Large intestine (tissue), 3 donors: ENCODE measurements at regions not wholly inside any gene's neighbourhood (a gene's known extent, or its start where the extent isn't known, plus 50 kb on each side); places are given as distances from the start of the nearest gene placed in this dataset.
"Not testable (repeated sequence)": the region's sequence is repeated elsewhere in the genome, so short reads cannot be mapped to it uniquely, and the experiment has no call there.

Experiments
- DNase-seq, 2 donors: peaks; one replicate each; pipeline versions ENCODE4 v3.0.0 to v3.0.0-alpha.2; 2013
- H3K27ac ChIP-seq: one replicate; pipeline ENCODE4 v1.5.1; 2013; ENCODE audit warnings: low read length
- H3K27me3 ChIP-seq: 2 replicates; pipeline ENCODE4 v1.6.1; 2013; ENCODE audit warnings: low read length; ENCODE audit not compliant: control insufficient read depth, insufficient read depth
- H3K36me3 ChIP-seq: 2 replicates; pipeline ENCODE4 v1.6.1; 2013; ENCODE audit warnings: low read length; ENCODE audit not compliant: control insufficient read depth, insufficient read depth
- H3K4me1 ChIP-seq: one replicate; pipeline ENCODE4 v1.6.1; 2013; ENCODE audit warnings: low read length; ENCODE audit not compliant: control insufficient read depth, insufficient read depth
- H3K4me3 ChIP-seq: one replicate; pipeline ENCODE4 v1.5.1; 2013; ENCODE audit warnings: low read length
- H3K9me3 ChIP-seq: one replicate; pipeline ENCODE4 v1.6.1; 2013; ENCODE audit warnings: mild to moderate bottlenecking, low read depth, low read length, moderate library complexity; ENCODE audit not compliant: control insufficient read depth
- WGBS: methylation state at CpG from one replicate; pipeline ENCODE4 v1.1.5; 2013; ENCODE audit warnings: low lambda C conversion rate; ENCODE audit not compliant: insufficient coverage; 5-methylcytosine and 5-hydroxymethylcytosine counted together

DNA sequence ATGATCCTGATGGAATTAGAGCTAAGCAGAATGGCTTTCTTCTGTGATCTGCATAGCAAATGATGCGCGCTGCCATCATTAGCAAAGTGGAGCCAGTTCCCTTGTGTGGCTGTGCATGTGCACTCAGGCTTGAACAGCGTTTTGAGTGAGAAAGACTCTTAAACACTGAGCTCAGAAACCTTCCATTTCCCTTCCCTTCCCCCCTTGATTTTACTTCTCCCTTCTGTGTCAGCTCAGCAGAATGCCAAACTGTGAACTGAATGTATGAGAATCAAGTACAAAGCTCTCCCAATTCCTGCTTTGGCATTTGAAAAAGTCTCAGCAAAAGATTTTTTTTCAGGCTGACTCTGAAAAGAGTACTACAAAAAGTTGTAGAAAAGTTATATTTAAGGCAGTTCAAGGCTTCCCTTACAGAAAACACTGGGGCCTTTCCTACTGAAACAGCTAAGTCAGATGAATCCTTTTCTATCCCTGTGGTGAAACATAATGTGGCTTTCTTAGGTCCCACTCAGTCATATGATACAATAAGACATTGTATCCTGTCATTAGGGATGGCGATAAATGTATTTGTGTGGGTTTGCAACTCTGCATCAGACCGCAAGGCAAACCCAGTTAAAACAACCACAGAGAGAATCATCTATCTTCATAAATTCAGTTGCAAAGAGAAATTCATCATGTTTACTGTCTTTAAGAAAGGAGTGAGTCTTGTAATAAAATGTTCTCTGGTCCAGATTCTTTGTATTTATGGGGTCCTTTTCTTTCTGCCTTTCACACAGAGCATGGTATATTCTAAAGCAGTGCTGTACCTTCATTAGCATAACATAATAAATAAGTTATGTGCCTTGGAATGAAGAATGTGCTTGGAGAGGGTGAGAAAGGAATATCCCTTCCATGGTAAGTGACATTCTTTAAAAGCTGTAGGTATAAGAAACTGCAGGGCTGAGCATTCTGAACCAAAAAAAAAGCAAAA, 222.6 kb downstream of the CAAP1 start:
- Histone ChIP-seq H3K4me1 (no peaks in the 10 kb centered on the region), H3K4me3 (no peak overlapping the region), H3K27me3 (no peaks in the 10 kb centered on the region), H3K9me3 (no peaks in the 10 kb centered on the region), H3K36me3 (no peaks in the 10 kb centered on the region), H3K27ac (no peak overlapping the region)
- 100% methylated on average over 2 of the region's 5 CpGs for WGBS
- DNase-seq: no peak

DNA sequence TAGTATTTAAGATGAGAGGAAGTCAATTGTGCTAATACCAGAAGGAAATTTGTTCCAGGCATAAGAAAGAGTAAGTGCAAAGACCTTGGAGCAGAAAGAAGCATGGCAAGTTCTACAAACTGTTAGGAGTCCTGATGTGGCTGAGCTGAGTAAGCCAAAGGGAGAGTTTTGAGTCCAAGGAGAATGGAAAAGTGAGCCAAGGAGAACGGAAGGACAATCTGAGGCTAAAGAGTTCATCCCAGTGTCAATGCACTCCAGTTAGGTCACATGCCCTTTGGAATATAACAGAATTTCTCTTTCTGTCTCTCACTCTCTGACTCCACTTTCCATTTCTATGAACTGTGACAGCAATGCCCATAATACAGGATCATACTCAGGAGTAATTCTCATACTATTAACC, 224.7 kb downstream of the CAAP1 start:
- Histone ChIP-seq H3K4me1 (no peaks in the 10 kb centered on the region), H3K27me3 (no peaks in the 10 kb centered on the region), H3K36me3 (no peaks in the 10 kb centered on the region), H3K4me3 (no peak overlapping the region), H3K9me3 (peaks cover 11% of the 10 kb centered on the region), H3K27ac (no peak overlapping the region)
- no CpG with 5 or more reads among the region's 1 CpG for WGBS
- DNase-seq: no peak

DNA sequence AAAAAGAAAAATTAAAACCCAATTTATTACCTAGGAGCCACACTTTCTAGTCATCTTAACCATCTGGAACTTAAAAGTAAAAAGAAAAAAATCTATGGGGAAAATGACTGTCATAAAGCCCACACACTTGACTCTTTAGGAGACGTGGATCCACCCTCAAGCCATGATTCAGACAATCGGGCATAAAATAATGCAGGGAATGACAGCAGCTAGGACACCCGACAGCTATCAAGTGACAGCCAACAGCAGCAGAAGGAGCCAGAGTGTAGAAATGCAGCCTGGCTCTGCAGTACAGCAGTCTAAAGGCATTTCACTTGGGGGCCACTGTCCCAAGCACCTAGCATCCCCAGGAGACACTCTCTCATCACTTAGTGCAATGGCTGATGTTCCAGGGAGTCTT, 226.9 kb downstream of the CAAP1 start:
- no CpG with 5 or more reads among the region's 3 CpGs for WGBS
- peaks cover 11% of the 10 kb centered on the region for H3K9me3 ChIP-seq
- no peaks in the 10 kb centered on the region for H3K36me3 ChIP-seq
- DNase-seq: no peak
- H3K4me1 ChIP-seq: no peaks in the 10 kb centered on the region
- no peak overlapping the region for H3K27ac ChIP-seq
- no peaks in the 10 kb centered on the region for H3K27me3 ChIP-seq
- no peak overlapping the region for H3K4me3 ChIP-seq

DNA sequence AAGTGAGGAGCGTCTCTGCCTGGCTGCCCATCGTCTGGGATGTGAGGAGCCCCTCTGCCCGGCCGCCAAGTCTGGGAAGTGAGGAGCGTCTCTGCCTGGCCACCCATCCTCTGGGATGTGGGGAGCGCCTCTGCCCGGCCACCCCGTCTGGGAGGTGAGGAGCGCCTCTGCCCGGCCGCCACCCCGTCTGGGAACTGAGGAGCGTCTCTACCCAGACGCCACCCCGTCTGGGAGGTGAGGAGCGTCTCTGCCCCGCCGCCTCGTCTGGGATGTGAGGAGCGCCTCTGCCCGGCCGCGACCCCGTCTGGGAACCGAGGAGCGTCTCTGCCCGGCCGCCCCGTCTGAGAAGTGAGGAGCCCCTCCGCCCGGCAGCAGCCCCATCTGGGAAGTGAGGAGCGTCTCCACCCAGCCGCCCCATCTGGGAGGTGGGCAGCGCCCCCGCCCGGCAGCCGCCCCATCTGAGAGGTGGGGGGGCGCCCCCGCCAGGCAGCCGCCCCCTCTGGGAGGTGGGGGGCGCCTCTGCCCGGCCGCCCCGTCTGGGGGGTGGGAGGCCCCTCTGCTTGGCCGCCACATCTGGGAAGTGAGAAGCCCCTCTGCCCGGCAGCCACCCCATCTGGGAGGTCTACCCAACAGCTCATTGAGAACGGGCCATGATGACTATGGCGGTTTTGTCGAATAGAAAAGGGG, 228.4 kb downstream of the CAAP1 start:
- H3K27ac ChIP-seq, DNase-seq, H3K4me1 ChIP-seq, H3K27me3 ChIP-seq, H3K4me3 ChIP-seq, H3K36me3 ChIP-seq: not testable (repeated sequence)
- H3K9me3 ChIP-seq: peaks cover 11% of the 10 kb centered on the region
- 83% methylated on average over 2 of the region's 49 CpGs for WGBS

DNA sequence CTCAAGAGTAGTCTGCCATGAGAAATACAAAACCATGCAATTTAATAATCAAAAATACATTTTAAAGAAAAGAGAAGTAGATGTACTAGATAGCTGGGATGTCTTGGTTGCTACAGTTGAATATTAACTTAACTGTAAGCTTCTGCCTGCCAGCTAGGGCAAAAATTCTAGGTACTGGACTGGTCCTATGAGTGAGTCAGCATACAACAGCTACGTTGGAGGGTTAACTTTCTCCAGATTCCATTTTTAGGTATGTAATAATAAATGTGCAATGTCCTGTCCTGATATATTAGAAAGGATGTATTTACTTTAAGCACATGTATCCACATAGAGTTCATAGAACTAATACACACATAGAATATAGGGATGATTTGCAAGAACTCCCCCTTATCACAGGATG, 230.1 kb downstream of the CAAP1 start:
- H3K4me1 ChIP-seq: no peaks in the 10 kb centered on the region
- no peak overlapping the region for H3K27ac ChIP-seq
- WGBS: no CpG with 5 or more reads among the region's 1 CpG
- no peak for DNase-seq
- H3K36me3 ChIP-seq: no peaks in the 10 kb centered on the region
- H3K4me3 ChIP-seq: no peak overlapping the region
- no peaks in the 10 kb centered on the region for H3K27me3 ChIP-seq
- H3K9me3 ChIP-seq: peaks cover 11% of the 10 kb centered on the region

DNA sequence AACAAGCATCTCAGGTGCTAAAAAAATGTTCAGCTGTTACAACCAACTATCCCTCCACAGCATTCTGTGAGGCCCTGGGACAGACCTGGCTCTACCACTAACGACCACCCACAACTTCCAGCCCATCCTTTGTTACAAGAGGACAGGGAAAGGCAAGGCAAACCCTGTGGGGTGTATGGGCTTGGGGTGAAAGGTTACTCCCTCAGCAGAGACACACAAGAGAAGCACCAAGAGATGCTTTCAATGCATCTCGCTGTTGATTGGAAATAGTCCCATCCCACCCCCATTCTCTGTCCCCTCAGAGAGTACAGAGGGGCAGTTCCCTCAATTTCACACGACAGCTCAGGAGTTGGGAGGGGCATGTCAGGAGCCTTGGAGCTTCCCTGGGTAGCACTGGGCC, 234.1 kb downstream of the CAAP1 start:
- Histone ChIP-seq H3K27me3 (no peaks in the 10 kb centered on the region), H3K9me3 (peaks cover 2% of the 10 kb centered on the region), H3K4me3 (no peak overlapping the region), H3K27ac (no peak overlapping the region), H3K4me1 (no peaks in the 10 kb centered on the region), H3K36me3 (no peaks in the 10 kb centered on the region)
- DNase-seq: no peak
- no CpG with 5 or more reads among the region's 3 CpGs for WGBS

DNA sequence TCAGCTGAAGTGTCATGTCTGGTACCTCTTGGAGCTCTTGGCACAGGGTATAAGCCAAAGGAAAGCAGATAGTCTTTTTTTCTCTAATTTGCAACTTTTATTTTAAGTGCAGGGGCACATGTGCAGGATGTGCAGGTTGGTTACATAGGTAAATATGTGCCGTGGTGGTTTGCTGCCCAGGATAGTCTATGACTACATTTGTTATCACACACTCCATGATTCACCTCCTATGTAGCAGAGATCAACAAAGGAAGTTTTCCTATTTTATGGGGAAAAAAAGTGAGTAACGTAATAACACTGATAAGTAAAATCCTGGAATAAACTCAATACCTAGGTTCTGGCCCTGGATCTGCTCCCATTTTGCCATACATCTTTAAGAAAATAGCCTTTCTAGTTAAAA, 234.6 kb downstream of the CAAP1 start:
- Histone ChIP-seq H3K4me1 (no peaks in the 10 kb centered on the region), H3K36me3 (no peaks in the 10 kb centered on the region), H3K9me3 (no peaks in the 10 kb centered on the region), H3K4me3 (no peak overlapping the region), H3K27me3 (no peaks in the 10 kb centered on the region), H3K27ac (no peak overlapping the region)
- DNase-seq: no peak
- 33% methylated on average over 1 of the region's 2 CpGs for WGBS

DNA sequence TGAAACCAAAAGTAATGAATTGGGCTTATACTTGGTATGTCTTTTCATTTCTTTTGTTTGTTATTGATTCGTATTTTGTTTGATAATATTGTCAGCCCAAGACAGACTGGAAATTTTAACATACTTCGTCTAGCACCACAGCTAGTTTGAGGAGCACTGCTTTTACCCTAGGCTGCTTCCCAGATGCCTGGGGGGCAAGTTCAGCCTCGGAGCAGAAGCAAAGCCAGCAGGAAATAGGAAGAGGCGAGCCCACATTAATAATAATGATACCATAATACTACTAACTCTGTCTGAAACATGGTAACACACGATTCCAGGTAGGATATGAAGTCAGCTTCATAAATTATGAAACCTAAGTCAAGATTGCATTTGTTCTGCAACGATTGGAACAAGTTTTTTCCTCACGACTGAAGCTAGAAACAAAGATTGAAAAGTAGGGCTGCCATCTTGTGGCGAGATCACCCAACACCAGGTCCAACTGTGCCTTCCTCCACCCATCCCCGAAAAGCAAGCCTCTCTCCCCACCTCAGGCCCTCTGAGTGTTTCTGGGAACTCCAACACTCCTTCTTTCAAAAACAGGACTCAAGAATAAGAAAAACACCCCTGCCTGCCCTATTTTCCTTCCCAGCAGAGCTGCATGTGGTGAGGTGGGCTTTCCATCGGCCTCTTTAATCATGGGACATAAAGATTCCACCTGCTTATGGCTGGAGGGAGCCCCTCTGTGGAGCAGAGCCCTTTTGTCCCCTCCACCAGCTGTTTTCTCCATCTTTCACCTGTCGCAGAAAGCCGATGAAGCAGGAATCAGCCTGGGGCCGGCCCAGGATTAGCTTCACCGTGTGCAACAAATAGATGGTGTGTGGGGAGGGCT, 236.4 kb downstream of the CAAP1 start:
- H3K4me3 ChIP-seq: no peak overlapping the region

DNA sequence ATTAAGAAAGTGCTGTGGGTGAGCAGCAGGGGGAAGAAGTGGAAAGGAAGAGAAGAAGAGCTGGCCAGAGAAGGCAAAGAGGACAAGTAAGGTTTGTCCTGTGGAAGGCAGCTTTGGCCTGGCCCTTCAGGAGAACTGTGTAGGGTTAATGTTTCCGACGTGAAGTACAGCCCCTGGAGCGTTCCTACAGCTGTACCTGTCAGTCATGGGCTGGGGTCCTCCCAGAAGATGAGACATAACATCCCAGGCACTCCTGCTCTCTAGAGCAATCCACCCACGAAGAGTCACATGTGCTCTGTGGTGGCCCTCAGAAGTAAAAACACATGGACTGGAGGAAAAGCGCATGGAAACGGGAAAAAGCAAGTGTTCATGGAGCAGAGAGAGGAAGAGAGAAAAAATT, 237.4 kb downstream of the CAAP1 start:
- no peak overlapping the region for H3K4me3 ChIP-seq
- H3K27me3 ChIP-seq: no peaks in the 10 kb centered on the region
- 100% methylated on average over 2 of the region's 6 CpGs for WGBS
- H3K9me3 ChIP-seq: no peaks in the 10 kb centered on the region
- no peaks in the 10 kb centered on the region for H3K4me1 ChIP-seq
- H3K36me3 ChIP-seq: no peaks in the 10 kb centered on the region
- no peak for DNase-seq
- no peak overlapping the region for H3K27ac ChIP-seq

More for the DNA sequence above, 236.4 kb downstream of the CAAP1 start:
- no peaks in the 10 kb centered on the region for H3K27me3 ChIP-seq
- no peaks in the 10 kb centered on the region for H3K36me3 ChIP-seq
- H3K4me1 ChIP-seq: no peaks in the 10 kb centered on the region
- no peak for DNase-seq
- H3K27ac ChIP-seq: no peak overlapping the region
- no peaks in the 10 kb centered on the region for H3K9me3 ChIP-seq
- WGBS: no CpG with 5 or more reads among the region's 14 CpGs

DNA sequence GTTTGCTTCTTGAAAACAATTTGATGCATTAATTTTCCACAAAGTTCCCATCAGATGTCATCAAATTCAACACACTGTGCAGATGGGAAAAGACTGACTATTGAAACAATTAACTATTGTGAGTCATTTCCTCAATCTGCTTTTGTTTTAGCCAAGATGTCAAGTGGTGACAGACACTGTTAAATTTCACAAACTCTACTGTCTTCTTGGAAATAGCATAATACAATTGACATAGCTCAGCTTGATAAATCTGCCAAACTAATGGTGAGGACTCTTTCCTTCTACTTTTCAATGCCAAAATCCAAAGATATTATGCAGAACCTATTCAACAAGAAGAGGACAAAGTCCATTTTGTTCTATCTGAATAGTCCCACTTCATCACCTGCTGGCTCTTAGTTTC, 242.3 kb downstream of the CAAP1 start:
- Histone ChIP-seq H3K36me3 (no peaks in the 10 kb centered on the region), H3K27me3 (no peaks in the 10 kb centered on the region), H3K4me1 (no peaks in the 10 kb centered on the region)

More for the DNA sequence above, 242.3 kb downstream of the CAAP1 start:
- Histone ChIP-seq H3K27ac (no peak overlapping the region), H3K4me3 (no peak overlapping the region), H3K9me3 (no peaks in the 10 kb centered on the region)
- DNase-seq: no peak
